NCI-H1694 (cell line): ENCODE measurements at regions not wholly inside any gene's neighbourhood (a gene's known extent, or its start where the extent isn't known, plus 50 kb on each side); places are given as distances from the start of the nearest gene placed in this dataset.

ENCODE experiments used
- DNase-seq: peaks from one replicate; lab custom pipeline; 2025; lab: John Stamatoyannopoulos, UW

- no peak for DNase-seq
Measured at GRCh38 chr6:19325335-19325789, 511.8 kb upstream of the ID4 start.

- no peak for DNase-seq
Measured at GRCh38 chr6:19327241-19327640, 509.9 kb upstream of the ID4 start.

- DNase-seq = no peak
Measured at GRCh38 chr6:19327661-19328060, 509.5 kb upstream of the ID4 start.

GRCh38 chr6:19329078-19329477, 508.1 kb upstream of the ID4 start:
- DNase-seq = no peak

GRCh38 chr6:19331089-19331488, 506.1 kb upstream of the ID4 start:
- DNase-seq = no peak

DNA sequence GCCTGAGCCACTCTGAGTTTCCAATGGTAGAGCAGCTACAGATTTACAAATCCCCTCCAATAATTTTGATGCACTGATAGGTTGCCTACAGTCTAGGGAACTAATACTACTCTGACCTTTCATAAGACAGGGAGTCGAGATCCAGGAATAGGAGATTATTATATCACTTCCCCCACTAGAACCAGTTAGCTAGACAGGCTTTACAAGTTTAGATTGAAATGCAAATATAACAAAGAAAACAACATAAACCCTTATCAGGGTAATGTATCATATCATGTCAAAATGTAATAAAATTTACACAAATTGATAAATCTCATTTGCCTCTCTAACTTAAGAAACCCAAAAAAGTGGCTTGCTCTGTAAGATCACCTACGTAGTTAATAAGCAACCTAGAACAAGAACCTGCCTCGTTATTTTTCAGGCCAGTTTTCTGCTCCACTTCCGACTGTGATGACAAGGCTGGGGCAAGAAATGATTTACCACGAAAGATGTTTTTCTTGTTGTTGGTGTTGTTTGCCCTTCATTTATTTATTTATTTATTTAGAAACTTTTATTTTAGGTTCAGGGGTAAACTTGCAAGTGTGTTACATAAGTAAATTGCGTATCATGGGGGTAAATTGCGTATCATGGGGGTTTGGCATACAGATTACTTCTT, 504.2 kb upstream of the ID4 start:
- no peak for DNase-seq

DNA sequence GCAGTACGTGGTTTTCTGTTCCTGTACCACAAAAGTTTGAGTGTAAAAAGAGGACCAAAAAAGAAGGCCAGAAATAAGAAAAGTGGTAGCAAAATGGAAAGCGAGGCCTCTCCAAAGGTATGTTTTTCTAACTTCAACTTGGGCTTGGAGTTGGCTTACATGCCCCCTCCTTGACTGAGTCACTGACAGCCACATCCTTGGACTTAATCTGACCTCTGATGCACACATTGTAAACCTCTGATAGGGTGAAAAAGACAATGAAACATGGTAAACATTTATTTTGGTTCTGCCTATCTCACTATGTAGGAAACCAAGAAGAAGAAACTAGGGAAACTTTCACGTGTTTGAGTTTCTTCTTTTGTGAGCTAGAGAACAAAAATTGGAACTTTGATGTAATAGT, 503.2 kb upstream of the ID4 start:
- no peak for DNase-seq

DNA sequence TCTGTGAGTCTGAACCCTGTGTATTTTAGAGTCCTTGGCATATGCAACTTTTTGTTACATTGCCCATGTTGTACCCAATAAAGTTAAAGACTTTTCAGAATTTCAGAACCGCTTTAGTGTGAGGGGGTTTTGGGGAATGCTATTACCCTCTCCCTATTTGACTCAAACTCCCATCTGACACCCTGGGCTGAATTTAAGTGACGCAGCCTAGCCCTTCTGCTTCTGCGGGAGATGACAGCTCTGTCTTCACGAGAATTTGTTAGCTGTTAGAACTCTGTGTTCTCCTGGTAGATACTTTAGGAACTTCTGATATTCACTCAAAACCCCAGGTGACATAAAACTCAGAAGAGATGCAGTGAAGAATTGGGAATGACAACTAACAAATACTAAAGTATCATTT, 500.6 kb upstream of the ID4 start:
- no peak for DNase-seq

DNA sequence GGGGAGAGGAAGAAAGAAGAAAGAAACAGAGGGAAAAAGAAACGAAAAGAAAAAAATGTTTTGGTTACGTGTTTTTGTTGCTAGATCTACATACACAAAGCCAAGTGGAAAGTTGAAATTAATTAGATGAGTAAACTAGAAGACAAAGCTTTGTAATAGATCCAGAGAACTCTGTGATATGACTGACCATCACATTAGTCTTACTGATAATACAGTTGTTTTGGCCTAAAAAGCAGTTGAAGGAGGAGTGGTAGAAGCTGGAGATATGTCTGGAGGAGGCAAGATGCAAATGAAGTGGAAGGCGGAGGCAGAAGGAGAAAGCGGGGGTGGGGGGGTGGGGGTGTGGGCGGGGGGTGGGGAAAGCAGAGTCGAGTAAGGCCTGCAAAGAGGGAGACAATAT, 500.1 kb upstream of the ID4 start:
- no peak for DNase-seq

GRCh38 chr6:19342616-19343015, 494.6 kb upstream of the ID4 start:
- DNase-seq = no peak

- no peak for DNase-seq
Measured at GRCh38 chr6:19349429-19349828, 487.7 kb upstream of the ID4 start.

- DNase-seq = no peak
Measured at GRCh38 chr6:19354181-19354580, 483.0 kb upstream of the ID4 start.

DNA sequence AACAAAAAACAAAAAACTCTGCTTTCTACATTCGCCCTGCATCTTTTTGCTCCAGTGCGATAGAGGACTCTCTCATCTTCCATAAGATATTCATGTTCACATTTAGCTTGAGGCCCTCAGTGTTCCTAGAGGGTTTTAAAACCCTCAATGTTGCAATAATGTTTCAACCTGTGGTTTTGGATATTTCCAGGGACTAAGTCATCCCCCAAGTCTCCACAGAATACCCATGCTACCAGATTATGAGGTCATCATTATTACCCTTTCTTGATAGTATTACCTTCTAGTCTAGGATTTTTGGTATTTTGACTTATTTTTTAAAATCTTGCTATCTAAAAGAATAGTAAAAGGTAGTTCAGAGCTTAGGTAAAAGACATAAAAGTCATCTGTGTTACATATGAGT, 480.5 kb upstream of the ID4 start:
- no peak for DNase-seq

DNA sequence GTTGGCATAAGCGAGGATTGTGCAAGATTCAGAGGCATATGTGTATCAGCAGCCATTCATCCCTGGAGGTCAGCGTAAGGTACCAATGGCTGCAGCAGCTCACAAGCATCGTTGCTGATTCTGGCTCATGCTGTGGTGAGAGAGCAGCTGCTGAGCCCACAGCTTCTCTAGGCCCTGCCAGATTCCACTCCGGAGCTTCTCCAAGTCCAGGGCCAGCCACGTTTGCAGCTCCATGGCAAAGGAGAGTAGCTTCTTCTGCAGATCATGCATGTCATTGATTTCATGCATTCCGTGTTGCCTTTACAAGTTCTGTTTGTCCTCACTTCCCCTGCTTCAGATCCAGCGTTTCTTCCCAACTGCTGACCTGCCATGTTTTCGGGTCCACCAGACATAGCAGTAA, 474.8 kb upstream of the ID4 start:
- DNase-seq = no peak

- DNase-seq = no peak
Measured at GRCh38 chr6:19368511-19368910, 468.7 kb upstream of the ID4 start.

DNA sequence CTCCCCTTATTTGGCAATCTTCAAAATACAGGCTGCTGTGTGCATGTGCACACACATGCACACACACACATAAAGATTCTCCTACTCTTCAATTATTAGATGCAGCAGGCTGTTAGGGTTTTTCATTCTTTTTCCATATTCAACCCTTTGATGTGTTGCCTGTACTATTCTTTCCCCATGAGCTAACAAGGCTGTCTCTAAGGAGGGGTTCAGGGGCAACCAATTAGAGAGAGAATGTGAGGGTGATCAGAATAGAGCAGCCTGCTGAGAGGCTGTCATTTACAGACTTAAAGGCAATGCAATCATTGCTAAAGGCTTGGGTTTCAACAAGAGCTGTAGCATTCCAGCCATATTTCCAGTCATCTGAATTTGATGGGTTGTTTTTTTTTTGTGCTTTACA, 467.4 kb upstream of the ID4 start:
- DNase-seq = no peak

- DNase-seq = no peak
Measured at GRCh38 chr6:19370831-19371230, 466.3 kb upstream of the ID4 start.

- DNase-seq = no peak
Measured at GRCh38 chr6:19375613-19376012, 461.6 kb upstream of the ID4 start.

- DNase-seq = no peak
Measured at GRCh38 chr6:19377722-19378121, 459.4 kb upstream of the ID4 start.

GRCh38 chr6:19380293-19380692, 456.9 kb upstream of the ID4 start:
- no peak for DNase-seq

GRCh38 chr6:19382676-19383075, 454.5 kb upstream of the ID4 start:
- no peak for DNase-seq

DNA sequence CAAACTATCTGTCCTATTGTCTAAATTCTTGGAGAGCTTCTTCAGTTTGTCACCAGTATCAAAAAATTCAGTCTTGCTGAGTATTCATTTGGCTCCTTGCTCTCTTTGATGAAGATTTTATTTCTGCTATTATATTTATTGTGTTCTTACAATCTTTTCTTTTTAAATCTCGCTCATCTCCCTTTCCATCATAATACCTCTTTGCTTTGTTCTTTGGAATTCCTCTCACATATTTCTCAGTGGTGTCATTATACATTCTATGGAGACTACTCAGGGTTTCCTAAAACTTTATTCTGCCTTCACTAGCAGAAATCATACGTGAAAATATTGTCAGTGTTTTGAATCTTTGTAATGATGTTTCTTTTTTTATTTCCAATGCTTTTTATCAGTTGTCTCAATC, 445.2 kb upstream of the ID4 start:
- no peak for DNase-seq

DNA sequence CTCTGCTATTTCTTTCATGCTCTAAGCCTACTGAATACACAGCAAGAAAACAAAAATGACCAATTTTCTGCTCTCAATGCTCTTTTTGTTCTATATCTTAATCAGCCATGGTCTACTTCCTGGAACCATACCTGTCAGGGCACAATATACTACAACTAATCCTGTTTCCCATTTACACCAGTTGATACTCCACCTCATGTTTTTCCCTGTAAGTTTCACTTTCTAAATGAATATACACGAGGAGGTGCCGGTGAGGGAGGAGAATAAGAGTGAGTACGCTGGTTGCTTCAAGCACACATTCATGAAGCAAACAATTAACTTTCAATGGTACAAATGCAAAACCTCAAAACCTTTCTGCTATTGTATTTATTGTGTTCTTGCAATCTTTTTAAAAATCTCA, 443.1 kb upstream of the ID4 start:
- DNase-seq = no peak

GRCh38 chr6:19394687-19395086, 442.5 kb upstream of the ID4 start:
- DNase-seq = no peak

- DNase-seq = no peak
Measured at GRCh38 chr6:19395316-19395715, 441.9 kb upstream of the ID4 start.
